Fibroblast of the aortic adventitia (primary cell): ENCODE measurements at regions not wholly inside any gene's neighbourhood (a gene's known extent, or its start where the extent isn't known, plus 50 kb on each side); places are given as distances from the start of the nearest gene placed in this dataset.

Experiments
- DNase-seq: peaks from one replicate; pipeline ENCODE4 v3.0.0-alpha.2; 2010; ENCODE audit warnings: low read depth
- H3K4me3 ChIP-seq: 2 replicates; pipeline ENCODE4 v1.5.1; 2011; ENCODE audit warnings: low read depth, mild to moderate bottlenecking, control low read depth, low read length, moderate library complexity
- CTCF ChIP-seq: IDR thresholded peaks from 2 replicates; pipeline ENCODE4 v1.5.1; 2011; ENCODE audit warnings: mild to moderate bottlenecking, low read length, control low read depth, inconsistent platforms; ENCODE audit not compliant: insufficient read depth

GRCh38 chr14:101001311-101002069 lies 98.0 kb upstream of the RTL1 start:
- peak; percentile 20 for DNase-seq
- no peak for TF ChIP-seq CTCF
- no peak overlapping the region for H3K4me3 ChIP-seq

- H3K4me3 ChIP-seq: no peak overlapping the region
- TF ChIP-seq CTCF: no peak
- no peak for DNase-seq
These were observed 99.2 kb upstream of the RTL1 start for GRCh38 chr14:101002738-101003137.

GRCh38 chr14:101004176-101004575 lies 100.7 kb upstream of the RTL1 start:
- no peak for TF ChIP-seq CTCF
- DNase-seq: no peak
- no peak overlapping the region for H3K4me3 ChIP-seq

- DNase-seq: no peak
- no peak for TF ChIP-seq CTCF
- no peak overlapping the region for H3K4me3 ChIP-seq
These were observed 101.4 kb upstream of the RTL1 start for GRCh38 chr14:101004954-101005353.

- TF ChIP-seq CTCF: no peak
- no peak overlapping the region for H3K4me3 ChIP-seq
These were observed 101.9 kb upstream of the RTL1 start for GRCh38 chr14:101005447-101005846.

GRCh38 chr14:101006008-101006407 lies 102.5 kb upstream of the RTL1 start:
- TF ChIP-seq CTCF: no peak
- DNase-seq: no peak
- no peak overlapping the region for H3K4me3 ChIP-seq

More at GRCh38 chr14:101005447-101005846, 101.9 kb upstream of the RTL1 start:
- DNase-seq: no peak

GRCh38 chr14:101007004-101007614 lies 103.6 kb upstream of the RTL1 start:
- no peak for TF ChIP-seq CTCF
- no peak for DNase-seq
- no peak overlapping the region for H3K4me3 ChIP-seq
